NT2/D1 (cell line): ENCODE measurements at regions not wholly inside any gene's neighbourhood (a gene's known extent, or its start where the extent isn't known, plus 50 kb on each side); places are given as distances from the start of the nearest gene placed in this dataset.

ENCODE experiments used
- DNase-seq: peaks from one replicate; pipeline ENCODE4 v3.0.0-alpha.2; 2011; ENCODE audit warnings: low read depth, low spot score
- H3K27me3 ChIP-seq: 2 replicates; pipeline ENCODE4 v1.6.0; 2011; ENCODE audit warnings: mild to moderate bottlenecking; ENCODE audit not compliant: insufficient read length, insufficient read depth
- H3K36me3 ChIP-seq: 2 replicates; pipeline ENCODE4 v1.6.1; 2011; ENCODE audit warnings: mild to moderate bottlenecking, low read length, mixed read lengths; ENCODE audit not compliant: insufficient read depth, insufficient read length
- H3K4me1 ChIP-seq: 2 replicates; pipeline ENCODE4 v1.5.1; 2011; ENCODE audit not compliant: insufficient read depth, insufficient read length
- H3K4me3 ChIP-seq: 2 replicates; pipeline ENCODE4 v1.5.1; 2011; ENCODE audit warnings: low read depth; ENCODE audit not compliant: insufficient read length
- H3K9ac ChIP-seq: 2 replicates; pipeline ENCODE4 v1.6.0; 2011; ENCODE audit warnings: low read depth; ENCODE audit not compliant: insufficient read length
- H3K9me3 ChIP-seq: 2 replicates; pipeline ENCODE4 v1.5.1; 2011; ENCODE audit warnings: mild to moderate bottlenecking, low read length; ENCODE audit not compliant: insufficient read depth
- SUZ12 ChIP-seq: IDR thresholded peaks from 2 replicates; pipeline ENCODE4 v1.6.1; 2011; ENCODE audit not compliant: insufficient read length, insufficient read depth; ENCODE audit errors: extremely low read depth
- YY1 ChIP-seq: IDR thresholded peaks from 2 replicates; pipeline ENCODE4 v1.6.1; 2011; ENCODE audit not compliant: insufficient read length, insufficient read depth
- ZNF274 ChIP-seq: IDR thresholded peaks from 2 replicates; pipeline ENCODE4 v1.6.1; 2011; ENCODE audit warnings: mild to moderate bottlenecking, low read depth, low read length

GRCh38 chr4:188282471-188283232 lies 143.4 kb downstream of the TRIML1 start:
- TF ChIP-seq YY1 (no peak), ZNF274 (no peak), SUZ12 (no peak)
- H3K4me3 ChIP-seq = no peak overlapping the region
- no peak for DNase-seq
- H3K9me3 ChIP-seq = no peaks in the 10 kb centered on the region
- no peaks in the 10 kb centered on the region for H3K4me1 ChIP-seq
- H3K27me3 ChIP-seq = no peaks in the 10 kb centered on the region
- H3K36me3 ChIP-seq = no peaks in the 10 kb centered on the region
- H3K9ac ChIP-seq = no peak overlapping the region

- Histone ChIP-seq H3K4me3 (no peak overlapping the region), H3K9me3 (no peaks in the 10 kb centered on the region), H3K9ac (no peak overlapping the region), H3K36me3 (no peaks in the 10 kb centered on the region), H3K4me1 (no peaks in the 10 kb centered on the region), H3K27me3 (no peaks in the 10 kb centered on the region)
- DNase-seq = no peak
- TF ChIP-seq SUZ12 (no peak), ZNF274 (no peak), YY1 (no peak)
These were observed 148.1 kb downstream of the TRIML1 start for GRCh38 chr4:188287169-188287894.

GRCh38 chr4:188289531-188290125 lies 150.4 kb downstream of the TRIML1 start:
- DNase-seq = no peak
- H3K9ac ChIP-seq = no peak overlapping the region
- H3K4me3 ChIP-seq = no peak overlapping the region
- H3K9me3 ChIP-seq = no peaks in the 10 kb centered on the region
- H3K36me3 ChIP-seq = no peaks in the 10 kb centered on the region
- TF ChIP-seq YY1 (no peak), ZNF274 (no peak), SUZ12 (no peak)
- no peaks in the 10 kb centered on the region for H3K27me3 ChIP-seq
- H3K4me1 ChIP-seq = no peaks in the 10 kb centered on the region

GRCh38 chr4:188295899-188296298 lies 156.7 kb downstream of the TRIML1 start:
- Histone ChIP-seq H3K9me3 (0 out of 2 replicates have a peak, but pooled peaks cover 4% of the 10 kb centered on the region), H3K36me3 (no peaks in the 10 kb centered on the region), H3K4me3 (no peak overlapping the region), H3K9ac (no peak overlapping the region), H3K27me3 (no peaks in the 10 kb centered on the region), H3K4me1 (no peaks in the 10 kb centered on the region)
- DNase-seq = no peak
- TF ChIP-seq SUZ12 (no peak), ZNF274 (no peak), YY1 (no peak)

GRCh38 chr4:188296331-188296730 lies 157.1 kb downstream of the TRIML1 start:
- H3K9me3 ChIP-seq = 0 out of 2 replicates have a peak, but pooled peaks cover 4% of the 10 kb centered on the region
- DNase-seq = no peak
- no peaks in the 10 kb centered on the region for H3K36me3 ChIP-seq
- H3K9ac ChIP-seq = no peak overlapping the region
- H3K4me1 ChIP-seq = no peaks in the 10 kb centered on the region
- no peak overlapping the region for H3K4me3 ChIP-seq
- H3K27me3 ChIP-seq = no peaks in the 10 kb centered on the region
- no peak for TF ChIP-seq SUZ12
- no peak for TF ChIP-seq YY1
- no peak for TF ChIP-seq ZNF274

GRCh38 chr4:188297873-188298272 lies 158.6 kb downstream of the TRIML1 start:
- Histone ChIP-seq H3K4me1 (no peaks in the 10 kb centered on the region), H3K27me3 (no peaks in the 10 kb centered on the region), H3K4me3 (no peak overlapping the region), H3K9me3 (0 out of 2 replicates have a peak, but pooled peaks cover 4% of the 10 kb centered on the region), H3K36me3 (no peaks in the 10 kb centered on the region), H3K9ac (no peak overlapping the region)
- TF ChIP-seq ZNF274 = no peak
- no peak for TF ChIP-seq YY1
- no peak for TF ChIP-seq SUZ12
- DNase-seq = no peak

- Histone ChIP-seq H3K36me3 (no peaks in the 10 kb centered on the region), H3K4me3 (no peak overlapping the region), H3K4me1 (no peaks in the 10 kb centered on the region), H3K9me3 (0 out of 2 replicates have a peak, but pooled peaks cover 4% of the 10 kb centered on the region), H3K9ac (no peak overlapping the region), H3K27me3 (no peaks in the 10 kb centered on the region)
- TF ChIP-seq SUZ12 (no peak), YY1 (no peak), ZNF274 (no peak)
- DNase-seq = no peak
These were observed 159.9 kb downstream of the TRIML1 start for GRCh38 chr4:188299161-188299560.
